Ishikawa (cell line): ENCODE measurements at regions not wholly inside any gene's neighbourhood (a gene's known extent, or its start where the extent isn't known, plus 50 kb on each side); places are given as distances from the start of the nearest gene placed in this dataset.

ENCODE experiments used
- EP300 ChIP-seq: IDR thresholded peaks from 2 replicates; pipeline ENCODE4 v1.6.1; 2012; ENCODE audit warnings: borderline replicate concordance
- FOXM1 ChIP-seq: IDR thresholded peaks from 2 replicates; pipeline ENCODE4 v1.6.1; 2012; ENCODE audit warnings: low read depth, borderline replicate concordance
- RAD21 ChIP-seq: IDR thresholded peaks from 2 replicates; pipeline ENCODE4 v1.6.1; 2012; ENCODE audit warnings: low read depth
- YY1 ChIP-seq: IDR thresholded peaks from 2 replicates; pipeline ENCODE4 v1.6.1; 2012; ENCODE audit warnings: low read depth
- TF ChIP-seq, protein P1 (sequence below): IDR thresholded peaks from 2 replicates; pipeline ENCODE4 v1.6.1; 2012; ENCODE audit warnings: low read depth, mild to moderate bottlenecking
- TF ChIP-seq, protein P2 (sequence below): IDR thresholded peaks from 2 replicates; pipeline ENCODE4 v1.6.1; 2012

DNA sequence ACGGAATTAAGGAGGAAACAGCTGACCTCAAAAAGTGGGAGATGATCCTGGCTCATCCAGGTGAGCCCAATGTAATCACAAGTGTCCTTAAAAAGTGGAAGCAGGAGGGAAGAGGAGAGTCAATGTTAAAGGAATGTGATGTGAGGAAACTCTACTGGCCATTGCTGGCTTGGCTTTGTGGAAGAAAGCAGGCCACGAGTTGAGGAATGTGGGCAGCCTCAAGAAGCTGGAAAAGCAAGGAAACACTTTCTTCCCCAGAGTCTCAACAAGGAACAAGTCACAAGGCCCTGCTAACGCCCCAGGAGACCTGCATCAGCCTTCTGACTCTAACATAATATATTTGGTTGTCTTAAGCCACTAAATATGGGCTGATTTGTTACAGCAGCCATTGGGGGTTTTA, 252.8 kb downstream of the PSAT1 start:
- TF ChIP-seq EP300 (no peak), RAD21 (no peak), YY1 (no peak), FOXM1 (no peak)
- TF ChIP-seq, protein P1, sequence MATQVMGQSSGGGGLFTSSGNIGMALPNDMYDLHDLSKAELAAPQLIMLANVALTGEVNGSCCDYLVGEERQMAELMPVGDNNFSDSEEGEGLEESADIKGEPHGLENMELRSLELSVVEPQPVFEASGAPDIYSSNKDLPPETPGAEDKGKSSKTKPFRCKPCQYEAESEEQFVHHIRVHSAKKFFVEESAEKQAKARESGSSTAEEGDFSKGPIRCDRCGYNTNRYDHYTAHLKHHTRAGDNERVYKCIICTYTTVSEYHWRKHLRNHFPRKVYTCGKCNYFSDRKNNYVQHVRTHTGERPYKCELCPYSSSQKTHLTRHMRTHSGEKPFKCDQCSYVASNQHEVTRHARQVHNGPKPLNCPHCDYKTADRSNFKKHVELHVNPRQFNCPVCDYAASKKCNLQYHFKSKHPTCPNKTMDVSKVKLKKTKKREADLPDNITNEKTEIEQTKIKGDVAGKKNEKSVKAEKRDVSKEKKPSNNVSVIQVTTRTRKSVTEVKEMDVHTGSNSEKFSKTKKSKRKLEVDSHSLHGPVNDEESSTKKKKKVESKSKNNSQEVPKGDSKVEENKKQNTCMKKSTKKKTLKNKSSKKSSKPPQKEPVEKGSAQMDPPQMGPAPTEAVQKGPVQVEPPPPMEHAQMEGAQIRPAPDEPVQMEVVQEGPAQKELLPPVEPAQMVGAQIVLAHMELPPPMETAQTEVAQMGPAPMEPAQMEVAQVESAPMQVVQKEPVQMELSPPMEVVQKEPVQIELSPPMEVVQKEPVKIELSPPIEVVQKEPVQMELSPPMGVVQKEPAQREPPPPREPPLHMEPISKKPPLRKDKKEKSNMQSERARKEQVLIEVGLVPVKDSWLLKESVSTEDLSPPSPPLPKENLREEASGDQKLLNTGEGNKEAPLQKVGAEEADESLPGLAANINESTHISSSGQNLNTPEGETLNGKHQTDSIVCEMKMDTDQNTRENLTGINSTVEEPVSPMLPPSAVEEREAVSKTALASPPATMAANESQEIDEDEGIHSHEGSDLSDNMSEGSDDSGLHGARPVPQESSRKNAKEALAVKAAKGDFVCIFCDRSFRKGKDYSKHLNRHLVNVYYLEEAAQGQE: no peak
- TF ChIP-seq, protein P2, sequence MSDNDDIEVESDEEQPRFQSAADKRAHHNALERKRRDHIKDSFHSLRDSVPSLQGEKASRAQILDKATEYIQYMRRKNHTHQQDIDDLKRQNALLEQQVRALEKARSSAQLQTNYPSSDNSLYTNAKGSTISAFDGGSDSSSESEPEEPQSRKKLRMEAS: no peak
